IMR-90 (cell line): ENCODE measurements at regions not wholly inside any gene's neighbourhood (a gene's known extent, or its start where the extent isn't known, plus 50 kb on each side); places are given as distances from the start of the nearest gene placed in this dataset.

Source experiments
- ATAC-seq: fragments of 200-7000 bp; cut with Tn5 transposase; 2 replicates; pipeline ENCODE4 v1.9.1; 2020; ENCODE audit warnings: low read depth, mild to moderate bottlenecking, moderate library complexity
- BruUV-seq: library from RNA; stranded (reverse); fragments of 400-500 nt; replicated peaks from 2 replicates; lab custom pipeline; 2021; lab: Mats Ljungman, UMichigan
- CTCF ChIA-PET: fragments of 300-600 bp; formaldehyde crosslinking; extraction: SDS; loops from one replicate; lab custom pipeline; 2021; ENCODE audit warnings: antibody characterized with exemption; lab: Yijun Ruan, JAX
- POLR2A ChIA-PET: fragments of 300-600 bp; sonication (Branson Sonifier 250); formaldehyde crosslinking; loops from one replicate; lab custom pipeline; 2022; ENCODE audit warnings: antibody characterized with exemption; ENCODE audit not compliant: unreplicated experiment; lab: Charles Lee
- DNase-seq: peaks from one replicate; pipeline ENCODE4 v3.0.0; 2013
- H2AFZ ChIP-seq: replicated peaks from 2 replicates; pipeline ENCODE3; 2013; ENCODE audit warnings: low read length, mild to moderate bottlenecking; ENCODE audit not compliant: poor library complexity
- H2AK5ac ChIP-seq: 2 replicates; pipeline ENCODE4 v1.6.1; 2013; ENCODE audit warnings: low read depth, low read length, inconsistent platforms
- H2AK9ac ChIP-seq: replicated peaks from 2 replicates; pipeline ENCODE3; 2013; ENCODE audit warnings: mild to moderate bottlenecking, low read depth, low read length, moderate library complexity; ENCODE audit not compliant: poor library complexity
- H2BK120ac ChIP-seq: 2 replicates; pipeline ENCODE4 v1.6.1; 2013; ENCODE audit warnings: low read depth, low read length, inconsistent platforms
- H2BK15ac ChIP-seq: 3 replicates; pipeline ENCODE4 v1.6.1; 2013; ENCODE audit warnings: low read depth, low read length, inconsistent platforms
- H2BK20ac ChIP-seq: 2 replicates; pipeline ENCODE4 v1.6.1; 2013; ENCODE audit warnings: low read depth, mild to moderate bottlenecking, inconsistent platforms, low read length, moderate library complexity
- H2BK5ac ChIP-seq: 2 replicates; pipeline ENCODE4 v1.6.1; 2013; ENCODE audit warnings: mild to moderate bottlenecking, low read depth, low read length, inconsistent platforms; ENCODE audit not compliant: poor library complexity, severe bottlenecking
- H3K14ac ChIP-seq: replicated peaks from 2 replicates; pipeline ENCODE4 v1.6.1; 2013; ENCODE audit warnings: low read depth, low read length, inconsistent platforms
- H3K18ac ChIP-seq: 2 replicates; pipeline ENCODE4 v1.6.1; 2013; ENCODE audit warnings: low read depth, low read length, control low read depth
- H3K23ac ChIP-seq: 2 replicates; pipeline ENCODE4 v1.6.1; 2013; ENCODE audit warnings: low read depth, low read length, inconsistent platforms
- H3K27ac ChIP-seq: 2 replicates; pipeline ENCODE4 v1.5.1; 2013; ENCODE audit warnings: mild to moderate bottlenecking, control low read depth, low read length; ENCODE audit not compliant: insufficient read depth
- H3K27me3 ChIP-seq: 2 replicates; pipeline ENCODE4 v1.6.1; 2013; ENCODE audit warnings: low read length; ENCODE audit not compliant: control insufficient read depth, insufficient read depth
- H3K36me3 ChIP-seq: 2 replicates; pipeline ENCODE4 v1.6.1; 2013; ENCODE audit warnings: low read length, mixed read lengths; ENCODE audit not compliant: control insufficient read depth, insufficient read depth
- H3K4ac ChIP-seq: 2 replicates; pipeline ENCODE4 v1.6.1; 2013; ENCODE audit warnings: low read depth, low read length, inconsistent platforms
- H3K4me1 ChIP-seq: 2 replicates; pipeline ENCODE4 v1.6.1; 2013; ENCODE audit warnings: low read length, mixed read lengths; ENCODE audit not compliant: control insufficient read depth, insufficient read depth
- H3K4me2 ChIP-seq: 2 replicates; pipeline ENCODE4 v1.6.1; 2013; ENCODE audit warnings: low read depth, mild to moderate bottlenecking, control low read depth, low read length, moderate library complexity
- H3K4me3 ChIP-seq: 2 replicates; pipeline ENCODE4 v1.5.1; 2013; ENCODE audit warnings: low read depth, mild to moderate bottlenecking, control low read depth, low read length, moderate library complexity; ENCODE audit not compliant: insufficient read depth
- H3K56ac ChIP-seq: 2 replicates; pipeline ENCODE4 v1.6.1; 2013; ENCODE audit warnings: low read length, inconsistent platforms; ENCODE audit not compliant: insufficient read depth; ENCODE audit errors: extremely low read depth
- H3K79me1 ChIP-seq, 2 experiments: 2 replicates each; pipeline ENCODE4 v1.6.1; 2013; ENCODE audit warnings: low read length in 2 of 2, inconsistent platforms in 1 of 2, low read depth in 1 of 2
- H3K9ac ChIP-seq: 2 replicates; pipeline ENCODE4 v1.6.1; 2013; ENCODE audit warnings: low read depth, low read length, control low read depth
- H3K9me1 ChIP-seq: 2 replicates; pipeline ENCODE4 v1.6.1; 2013; ENCODE audit warnings: low read length, inconsistent platforms; ENCODE audit not compliant: insufficient read depth
- H3K9me3 ChIP-seq: 2 replicates; pipeline ENCODE4 v1.6.1; 2013; ENCODE audit warnings: low read length; ENCODE audit not compliant: control insufficient read depth, insufficient read depth
- H4K20me1 ChIP-seq: 2 replicates; pipeline ENCODE4 v1.6.1; 2013; ENCODE audit warnings: low read length, inconsistent platforms; ENCODE audit not compliant: insufficient read depth
- H4K5ac ChIP-seq: 2 replicates; pipeline ENCODE4 v1.6.1; 2013; ENCODE audit warnings: mild to moderate bottlenecking, low read depth, low read length, control low read depth
- H4K8ac ChIP-seq, 2 experiments: 2 replicates each; pipeline ENCODE4 v1.6.1; 2013; ENCODE audit warnings: low read depth in 2 of 2, low read length in 2 of 2, control low read depth in 1 of 2, inconsistent platforms in 1 of 2
- H4K91ac ChIP-seq: 2 replicates; pipeline ENCODE4 v1.6.1; 2013; ENCODE audit warnings: low read depth, low read length, inconsistent platforms; ENCODE audit not compliant: insufficient read depth
- BHLHE40 ChIP-seq: fragments of 150-350 bp; IDR thresholded peaks from 2 replicates; pipeline ENCODE4 v1.6.1; 2016; ENCODE audit warnings: mild to moderate bottlenecking, low read depth, low read length
- CHD1 ChIP-seq: IDR thresholded peaks from 2 replicates; pipeline ENCODE4 v1.6.1; 2012; ENCODE audit warnings: low read depth, low read length, improper control_type of control experiment
- FOS ChIP-seq: fragments of 150-350 bp; IDR thresholded peaks from 2 replicates; pipeline ENCODE4 v1.6.1; 2016; ENCODE audit warnings: low read depth, low read length
- RCOR1 ChIP-seq: IDR thresholded peaks from 2 replicates; pipeline ENCODE4 v1.6.1; 2012; ENCODE audit warnings: mild to moderate bottlenecking, low read length, improper control_type of control experiment; ENCODE audit not compliant: insufficient replicate concordance
- RFX5 ChIP-seq: IDR thresholded peaks from 2 replicates; pipeline ENCODE4 v1.8.0; 2012; ENCODE audit warnings: low read depth, mild to moderate bottlenecking, low read length, moderate library complexity
- dilution Hi-C: fragments of 300-500 bp; cut with HindIII; formaldehyde crosslinking; loops from one replicate; pipeline ENCODE4 v1.14.3; 2018; ENCODE audit warnings: low sequenced_read_pairs; ENCODE audit not compliant: unreplicated experiment
- in situ Hi-C: fragments of 300-500 bp; cut with MboI; formaldehyde crosslinking; loops from 3 replicates; pipeline ENCODE4 v1.14.3; 2019; ENCODE audit warnings: low sequenced_read_pairs, inconsistent platforms, mixed read lengths
- intact Hi-C: fragments of 100-400 bp; cut with micrococcal nuclease; formaldehyde crosslinking; loops from 2 replicates; pipeline ENCODE4 v1.10.0; 2022
- TF ChIP-seq, protein P1 (sequence below): fragments of 150-350 bp; IDR thresholded peaks from 2 replicates; pipeline ENCODE4 v1.6.1; 2016; ENCODE audit warnings: low read depth, mild to moderate bottlenecking, low read length, moderate library complexity, borderline replicate concordance

DNA sequence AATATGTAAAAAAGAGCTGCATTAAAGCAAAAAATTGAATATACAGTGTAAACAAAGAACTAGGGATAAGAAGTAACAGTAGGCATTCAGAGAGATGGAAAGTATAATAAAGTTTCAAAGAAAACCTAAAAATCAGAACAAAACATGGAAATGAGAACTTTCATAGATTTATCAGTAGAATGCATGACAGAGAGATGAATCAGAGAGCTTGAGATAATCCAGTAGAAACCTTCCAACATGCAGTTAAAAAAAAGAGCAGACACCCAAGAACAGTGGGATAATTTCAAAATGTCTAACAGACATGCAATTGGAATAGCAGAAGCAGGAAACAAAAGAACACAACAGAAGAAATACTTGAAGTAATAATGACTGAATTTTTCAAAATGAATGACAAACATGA, 1384.2 kb downstream of the CDH11 start:
- no peak overlapping the region for H3K56ac ChIP-seq
- no peaks in the 10 kb centered on the region; the same call in 1 of the 2 replicates for H3K9me3 ChIP-seq
- H3K14ac ChIP-seq: no peak overlapping the region
- no TSS peak for BruUV-seq
- no peak overlapping the region for H4K8ac ChIP-seq
- H2BK20ac ChIP-seq: no peak overlapping the region
- no peak overlapping the region for H3K23ac ChIP-seq
- ATAC-seq: no peak
- POLR2A ChIA-PET: no interaction called here
- no peak overlapping the region for H2BK5ac ChIP-seq
- H3K9me1 ChIP-seq: no peaks in the 10 kb centered on the region
- no peak overlapping the region for H4K5ac ChIP-seq
- no peak overlapping the region for H3K18ac ChIP-seq
- dilution Hi-C loops (no loop called here), in situ Hi-C loops (no loop called here), intact Hi-C loops (no loop called here)
- no peaks in the 10 kb centered on the region for H3K27me3 ChIP-seq
- H2AK9ac ChIP-seq: no peak overlapping the region
- no peak overlapping the region for H3K4me2 ChIP-seq
- TF ChIP-seq FOS (no peak), CHD1 (no peak), RFX5 (no peak), BHLHE40 (no peak), RCOR1 (no peak)
- TF ChIP-seq, protein P1, sequence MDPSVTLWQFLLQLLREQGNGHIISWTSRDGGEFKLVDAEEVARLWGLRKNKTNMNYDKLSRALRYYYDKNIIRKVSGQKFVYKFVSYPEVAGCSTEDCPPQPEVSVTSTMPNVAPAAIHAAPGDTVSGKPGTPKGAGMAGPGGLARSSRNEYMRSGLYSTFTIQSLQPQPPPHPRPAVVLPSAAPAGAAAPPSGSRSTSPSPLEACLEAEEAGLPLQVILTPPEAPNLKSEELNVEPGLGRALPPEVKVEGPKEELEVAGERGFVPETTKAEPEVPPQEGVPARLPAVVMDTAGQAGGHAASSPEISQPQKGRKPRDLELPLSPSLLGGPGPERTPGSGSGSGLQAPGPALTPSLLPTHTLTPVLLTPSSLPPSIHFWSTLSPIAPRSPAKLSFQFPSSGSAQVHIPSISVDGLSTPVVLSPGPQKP: no peak
- CTCF ChIA-PET: no interaction called here
- H3K9ac ChIP-seq: no peak overlapping the region
- no peak overlapping the region for H4K91ac ChIP-seq
- H2AFZ ChIP-seq: no peak overlapping the region
- no peaks in the 10 kb centered on the region for H3K79me1 ChIP-seq
- H3K4me3 ChIP-seq: no peak overlapping the region
- no peaks in the 10 kb centered on the region for H3K4me1 ChIP-seq
- H2BK120ac ChIP-seq: no peak overlapping the region
- no peak overlapping the region for H2AK5ac ChIP-seq
- no peaks in the 10 kb centered on the region for H4K20me1 ChIP-seq
- H2BK15ac ChIP-seq: no peak overlapping the region
- no peak overlapping the region for H3K4ac ChIP-seq
- no peak overlapping the region for H3K27ac ChIP-seq
- no peaks in the 10 kb centered on the region for H3K36me3 ChIP-seq
- DNase-seq: no peak
